Inflammatory macrophage treated with lipopolysaccharide for 1 hour (primary cell): ENCODE measurements at regions not wholly inside any gene's neighbourhood (a gene's known extent, or its start where the extent isn't known, plus 50 kb on each side); places are given as distances from the start of the nearest gene placed in this dataset.
"Not testable (repeated sequence)": the region's sequence is repeated elsewhere in the genome, so short reads cannot be mapped to it uniquely, and the experiment has no call there.

ENCODE experiments used
- DNase-seq, 2 donors: peaks; one replicate each; pipeline ENCODE4 v3.0.0-alpha.2; 2020 to 2022

- not testable (repeated sequence) for DNase-seq
Measured at GRCh38 chr13:84697591-84697990, 815.3 kb upstream of the SLITRK1 start.

GRCh38 chr13:84686973-84687372 is 804.7 kb upstream of the SLITRK1 start:
- DNase-seq = no peak

- DNase-seq = no peak
Measured at GRCh38 chr13:84686458-84686857, 804.2 kb upstream of the SLITRK1 start.

- no peak for DNase-seq
Measured at GRCh38 chr13:84684804-84685203, 802.5 kb upstream of the SLITRK1 start.

GRCh38 chr13:84684048-84684662 is 801.9 kb upstream of the SLITRK1 start:
- no peak for DNase-seq

- DNase-seq = no peak
Measured at GRCh38 chr13:84683448-84683847, 801.2 kb upstream of the SLITRK1 start.

GRCh38 chr13:84677836-84678235 is 795.6 kb upstream of the SLITRK1 start:
- DNase-seq = no peak

GRCh38 chr13:84672616-84673015 is 790.3 kb upstream of the SLITRK1 start:
- DNase-seq = no peak

GRCh38 chr13:84670245-84670644 is 788.0 kb upstream of the SLITRK1 start:
- DNase-seq = no peak

- no peak for DNase-seq
Measured at GRCh38 chr13:84668637-84669036, 786.4 kb upstream of the SLITRK1 start.

- DNase-seq = no peak
Measured at GRCh38 chr13:84662491-84662890, 780.2 kb upstream of the SLITRK1 start.

- DNase-seq = no peak
Measured at GRCh38 chr13:84661718-84662117, 779.4 kb upstream of the SLITRK1 start.

- no peak for DNase-seq
Measured at GRCh38 chr13:84659359-84659661, 777.0 kb upstream of the SLITRK1 start.

- no peak for DNase-seq
Measured at GRCh38 chr13:84658491-84659358, 776.5 kb upstream of the SLITRK1 start.

GRCh38 chr13:84655677-84656076 is 773.4 kb upstream of the SLITRK1 start:
- no peak for DNase-seq

GRCh38 chr13:84654654-84655275 is 772.5 kb upstream of the SLITRK1 start:
- no peak for DNase-seq

GRCh38 chr13:84653915-84654534 is 771.8 kb upstream of the SLITRK1 start:
- no peak for DNase-seq

- DNase-seq = no peak
Measured at GRCh38 chr13:84651705-84652104, 769.4 kb upstream of the SLITRK1 start.

GRCh38 chr13:84651288-84651687 is 769.0 kb upstream of the SLITRK1 start:
- no peak for DNase-seq

GRCh38 chr13:84649853-84650252 is 767.6 kb upstream of the SLITRK1 start:
- DNase-seq = no peak

GRCh38 chr13:84648069-84648640 is 765.9 kb upstream of the SLITRK1 start:
- DNase-seq = no peak

- no peak for DNase-seq
Measured at GRCh38 chr13:84646957-84647356, 764.7 kb upstream of the SLITRK1 start.
